GM06990 (cell line): ENCODE measurements at regions not wholly inside any gene's neighbourhood (a gene's known extent, or its start where the extent isn't known, plus 50 kb on each side); places are given as distances from the start of the nearest gene placed in this dataset.

Experiments used
- DNase-seq: peaks from one replicate; pipeline ENCODE4 v3.0.0-alpha.2; 2011; ENCODE audit not compliant: insufficient read length; ENCODE audit errors: extremely low read depth
- H3K27me3 ChIP-seq: replicated peaks from 2 replicates; pipeline ENCODE4 v1.6.0; 2011; ENCODE audit warnings: low read length; ENCODE audit not compliant: control insufficient read depth, insufficient read depth
- H3K36me3 ChIP-seq: 2 replicates; pipeline ENCODE4 v1.5.1; 2011; ENCODE audit warnings: low read length; ENCODE audit not compliant: control insufficient read depth, insufficient read depth
- H3K4me3 ChIP-seq: replicated peaks from 2 replicates; pipeline ENCODE4 v1.5.1; 2011; ENCODE audit warnings: low read depth, mild to moderate bottlenecking, control low read depth, low read length
- TF ChIP-seq, protein P1 (sequence below): IDR thresholded peaks from 2 replicates; pipeline ENCODE4 v1.5.1; 2011; ENCODE audit warnings: low read length, control low read depth, mild to moderate bottlenecking, inconsistent platforms; ENCODE audit not compliant: insufficient read depth, poor library complexity, severe bottlenecking

- TF ChIP-seq, protein P1, sequence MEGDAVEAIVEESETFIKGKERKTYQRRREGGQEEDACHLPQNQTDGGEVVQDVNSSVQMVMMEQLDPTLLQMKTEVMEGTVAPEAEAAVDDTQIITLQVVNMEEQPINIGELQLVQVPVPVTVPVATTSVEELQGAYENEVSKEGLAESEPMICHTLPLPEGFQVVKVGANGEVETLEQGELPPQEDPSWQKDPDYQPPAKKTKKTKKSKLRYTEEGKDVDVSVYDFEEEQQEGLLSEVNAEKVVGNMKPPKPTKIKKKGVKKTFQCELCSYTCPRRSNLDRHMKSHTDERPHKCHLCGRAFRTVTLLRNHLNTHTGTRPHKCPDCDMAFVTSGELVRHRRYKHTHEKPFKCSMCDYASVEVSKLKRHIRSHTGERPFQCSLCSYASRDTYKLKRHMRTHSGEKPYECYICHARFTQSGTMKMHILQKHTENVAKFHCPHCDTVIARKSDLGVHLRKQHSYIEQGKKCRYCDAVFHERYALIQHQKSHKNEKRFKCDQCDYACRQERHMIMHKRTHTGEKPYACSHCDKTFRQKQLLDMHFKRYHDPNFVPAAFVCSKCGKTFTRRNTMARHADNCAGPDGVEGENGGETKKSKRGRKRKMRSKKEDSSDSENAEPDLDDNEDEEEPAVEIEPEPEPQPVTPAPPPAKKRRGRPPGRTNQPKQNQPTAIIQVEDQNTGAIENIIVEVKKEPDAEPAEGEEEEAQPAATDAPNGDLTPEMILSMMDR = no peak
- Histone ChIP-seq H3K4me3 (no peak overlapping the region), H3K36me3 (no peaks in the 10 kb centered on the region), H3K27me3 (peaks cover 1% of the 10 kb centered on the region)
- no peak for DNase-seq
These were observed 262.8 kb upstream of the PLET1 start for GRCh38 chr11:112523477-112523876.

GRCh38 chr11:112523951-112524350, 263.3 kb upstream of the PLET1 start:
- no peak overlapping the region for H3K4me3 ChIP-seq
- peaks cover 1% of the 10 kb centered on the region for H3K27me3 ChIP-seq
- TF ChIP-seq, protein P1 = no peak
- no peak for DNase-seq
- no peaks in the 10 kb centered on the region for H3K36me3 ChIP-seq

GRCh38 chr11:112524798-112525197, 264.1 kb upstream of the PLET1 start:
- H3K4me3 ChIP-seq = no peak overlapping the region
- no peak for DNase-seq
- no peaks in the 10 kb centered on the region for H3K36me3 ChIP-seq
- peaks cover 3% of the 10 kb centered on the region for H3K27me3 ChIP-seq
- TF ChIP-seq, protein P1 = no peak

DNA sequence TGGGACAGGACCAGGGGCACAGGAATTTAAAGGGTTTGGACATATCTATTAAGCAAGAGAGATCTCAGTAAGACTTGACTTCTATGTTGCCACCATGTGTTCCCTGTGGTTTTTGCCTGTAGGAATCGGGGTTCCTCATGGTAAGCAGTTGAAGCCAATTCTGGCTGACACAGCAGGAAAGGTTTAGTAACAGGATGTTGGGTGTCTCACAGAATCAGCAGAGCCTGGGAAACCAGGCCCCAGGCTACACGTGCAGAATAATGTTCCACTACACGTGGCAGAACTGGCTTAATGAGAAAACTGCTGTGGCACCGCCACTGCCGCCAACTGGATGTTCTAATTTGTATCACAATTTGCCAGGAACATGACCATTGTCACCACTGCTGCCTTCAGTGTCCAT, 264.6 kb upstream of the PLET1 start:
- H3K4me3 ChIP-seq = no peak overlapping the region
- H3K36me3 ChIP-seq = no peaks in the 10 kb centered on the region
- DNase-seq = no peak
- H3K27me3 ChIP-seq = peaks cover 4% of the 10 kb centered on the region
- TF ChIP-seq, protein P1 = no peak

GRCh38 chr11:112525844-112526590, 265.4 kb upstream of the PLET1 start:
- H3K36me3 ChIP-seq = no peaks in the 10 kb centered on the region
- TF ChIP-seq, protein P1 = no peak
- DNase-seq = no peak
- H3K27me3 ChIP-seq = peaks cover 4% of the 10 kb centered on the region
- no peak overlapping the region for H3K4me3 ChIP-seq
